ENCODE measurements at regions not wholly inside any gene's neighbourhood (a gene's known extent, or its start where the extent isn't known, plus 50 kb on each side); places are given as distances from the start of the nearest gene placed in this dataset.

GRCh38 chr11:69907611-69908010 lies 88.4 kb upstream of the FGF3 start:
- no peak for TF ChIP-seq EZH2 (IDR thresholded peaks at IDR 0.05; ENCODE audit: borderline replicate concordance, low read depth, low read length, poor library complexity, severe bottlenecking)
- no peak for TF ChIP-seq CTCF (conservative IDR thresholded peaks at IDR 0.05; ENCODE audit: low read depth, low read length)

Measured in A673 (cell line).